Progenitor cell of endocrine pancreas (in vitro differentiated cells): ENCODE measurements at regions not wholly inside any gene's neighbourhood (a gene's known extent, or its start where the extent isn't known, plus 50 kb on each side); places are given as distances from the start of the nearest gene placed in this dataset.

ENCODE experiments used
- DNase-seq: peaks from one replicate; pipeline ENCODE4 v3.0.0; 2021; ENCODE audit warnings: low spot score; ENCODE audit not compliant: unreplicated experiment
- H3K27ac Mint-ChIP-seq: 2 replicates; pipeline ENCODE4 v1.8.0; 2021; ENCODE audit warnings: mild to moderate bottlenecking, moderate library complexity, mixed read lengths
- H3K27me3 Mint-ChIP-seq: 2 replicates; pipeline ENCODE4 v1.8.0; 2021; ENCODE audit warnings: mixed read lengths
- H3K36me3 Mint-ChIP-seq: 2 replicates; pipeline ENCODE4 v1.8.0; 2022; ENCODE audit warnings: mixed read lengths; ENCODE audit not compliant: insufficient read depth
- H3K4me1 Mint-ChIP-seq: 2 replicates; pipeline ENCODE4 v1.8.0; 2021; ENCODE audit warnings: low read depth, mixed read lengths
- H3K4me3 Mint-ChIP-seq: 2 replicates; pipeline ENCODE4 v1.8.0; 2021; ENCODE audit warnings: low read depth, mild to moderate bottlenecking, moderate library complexity, mixed read lengths
- H3K9me3 Mint-ChIP-seq: 2 replicates; pipeline ENCODE4 v1.8.0; 2021; ENCODE audit warnings: low read depth, mixed read lengths
- TF ChIP-seq, protein P1 (sequence below): fragments of 200-600 bp; sonication (generic); IDR thresholded peaks from one replicate; pipeline ENCODE4 v1.5.0; 2021; ENCODE audit warnings: antibody characterized with exemption, mild to moderate bottlenecking; ENCODE audit not compliant: unreplicated experiment

DNA sequence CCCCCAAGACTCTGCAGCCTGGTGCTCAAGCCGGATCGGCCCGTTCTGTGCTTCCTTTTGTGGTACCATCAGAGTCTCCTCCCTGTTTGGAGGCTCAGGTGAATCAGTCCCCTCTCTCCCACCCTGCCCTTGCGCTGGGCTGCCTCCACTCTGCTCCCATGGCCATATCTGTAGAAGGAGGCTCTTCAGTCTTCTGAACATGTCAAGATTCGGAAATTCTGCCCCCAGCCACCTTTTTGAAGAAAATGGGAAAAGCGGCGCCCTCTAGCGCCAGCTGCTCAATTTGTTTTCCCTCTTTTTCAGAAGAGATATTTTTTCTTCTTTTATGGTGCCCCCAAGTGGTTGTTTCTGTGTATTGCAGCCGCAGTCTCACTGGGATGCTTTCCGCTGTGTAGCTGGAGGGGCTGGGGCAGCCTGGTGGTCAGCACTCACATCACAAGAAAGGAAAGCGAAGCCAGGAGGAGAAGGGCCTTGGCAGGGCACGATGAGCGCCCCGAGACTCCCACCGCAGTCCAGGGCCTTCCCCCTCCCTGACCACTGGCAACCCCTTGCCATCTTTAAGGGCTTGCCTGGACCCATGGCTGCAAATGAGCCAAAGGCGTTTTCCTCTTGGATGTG lies 58.4 kb upstream of the CACNA1E start:
- Mint-ChIP-seq H3K4me3 (no peak overlapping the region), H3K9me3 (no peaks in the 10 kb centered on the region)

DNA sequence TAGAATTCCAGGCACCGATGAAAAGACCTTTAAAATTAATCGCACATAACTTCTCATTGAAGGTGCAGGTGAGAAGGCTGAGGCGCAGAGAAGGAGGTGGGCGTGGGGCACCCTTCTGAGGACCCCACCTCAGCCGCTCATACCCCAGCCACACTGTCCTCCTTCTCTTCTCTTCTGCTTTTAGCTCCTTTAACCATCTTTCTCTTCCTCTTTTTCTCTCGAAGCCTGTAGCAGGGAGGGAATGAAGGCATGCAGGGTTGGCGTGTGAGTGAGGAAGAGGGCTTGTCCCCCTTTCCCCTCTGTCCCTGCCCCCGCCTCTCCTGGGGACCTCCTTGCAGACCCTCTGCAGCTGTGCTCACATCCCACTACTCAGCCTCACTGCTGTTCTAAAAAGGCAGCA lies 57.8 kb upstream of the CACNA1E start:
- no peaks in the 10 kb centered on the region for H3K9me3 Mint-ChIP-seq
- TF ChIP-seq, protein P1, sequence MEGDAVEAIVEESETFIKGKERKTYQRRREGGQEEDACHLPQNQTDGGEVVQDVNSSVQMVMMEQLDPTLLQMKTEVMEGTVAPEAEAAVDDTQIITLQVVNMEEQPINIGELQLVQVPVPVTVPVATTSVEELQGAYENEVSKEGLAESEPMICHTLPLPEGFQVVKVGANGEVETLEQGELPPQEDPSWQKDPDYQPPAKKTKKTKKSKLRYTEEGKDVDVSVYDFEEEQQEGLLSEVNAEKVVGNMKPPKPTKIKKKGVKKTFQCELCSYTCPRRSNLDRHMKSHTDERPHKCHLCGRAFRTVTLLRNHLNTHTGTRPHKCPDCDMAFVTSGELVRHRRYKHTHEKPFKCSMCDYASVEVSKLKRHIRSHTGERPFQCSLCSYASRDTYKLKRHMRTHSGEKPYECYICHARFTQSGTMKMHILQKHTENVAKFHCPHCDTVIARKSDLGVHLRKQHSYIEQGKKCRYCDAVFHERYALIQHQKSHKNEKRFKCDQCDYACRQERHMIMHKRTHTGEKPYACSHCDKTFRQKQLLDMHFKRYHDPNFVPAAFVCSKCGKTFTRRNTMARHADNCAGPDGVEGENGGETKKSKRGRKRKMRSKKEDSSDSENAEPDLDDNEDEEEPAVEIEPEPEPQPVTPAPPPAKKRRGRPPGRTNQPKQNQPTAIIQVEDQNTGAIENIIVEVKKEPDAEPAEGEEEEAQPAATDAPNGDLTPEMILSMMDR = no peak
- no peak for DNase-seq
- H3K27me3 Mint-ChIP-seq = peaks cover 45% of the 10 kb centered on the region
- H3K4me1 Mint-ChIP-seq = peaks cover 16% of the 10 kb centered on the region
- H3K4me3 Mint-ChIP-seq = no peak overlapping the region
- H3K36me3 Mint-ChIP-seq = no peaks in the 10 kb centered on the region
- H3K27ac Mint-ChIP-seq = no peak overlapping the region

More for the DNA sequence above, 58.4 kb upstream of the CACNA1E start:
- peaks cover 47% of the 10 kb centered on the region for H3K27me3 Mint-ChIP-seq
- TF ChIP-seq, protein P1 = peak; percentile 99
- peaks cover 9% of the 10 kb centered on the region for H3K4me1 Mint-ChIP-seq
- no peaks in the 10 kb centered on the region for H3K36me3 Mint-ChIP-seq
- DNase-seq = peak; percentile 86
- H3K27ac Mint-ChIP-seq = peak overlapping the region; percentile 53

- peaks cover 18% of the 10 kb centered on the region for H3K4me1 Mint-ChIP-seq
- peak overlapping the region; percentile 83 for H3K27ac Mint-ChIP-seq
- TF ChIP-seq, protein P1 = no peak
- no peaks in the 10 kb centered on the region for H3K36me3 Mint-ChIP-seq
- H3K9me3 Mint-ChIP-seq = no peaks in the 10 kb centered on the region
- no peak for DNase-seq
- H3K4me3 Mint-ChIP-seq = no peak overlapping the region
- peaks cover 34% of the 10 kb centered on the region for H3K27me3 Mint-ChIP-seq
These were observed 53.9 kb upstream of the CACNA1E start for GRCh38 chr1:181429462-181429861.

DNA sequence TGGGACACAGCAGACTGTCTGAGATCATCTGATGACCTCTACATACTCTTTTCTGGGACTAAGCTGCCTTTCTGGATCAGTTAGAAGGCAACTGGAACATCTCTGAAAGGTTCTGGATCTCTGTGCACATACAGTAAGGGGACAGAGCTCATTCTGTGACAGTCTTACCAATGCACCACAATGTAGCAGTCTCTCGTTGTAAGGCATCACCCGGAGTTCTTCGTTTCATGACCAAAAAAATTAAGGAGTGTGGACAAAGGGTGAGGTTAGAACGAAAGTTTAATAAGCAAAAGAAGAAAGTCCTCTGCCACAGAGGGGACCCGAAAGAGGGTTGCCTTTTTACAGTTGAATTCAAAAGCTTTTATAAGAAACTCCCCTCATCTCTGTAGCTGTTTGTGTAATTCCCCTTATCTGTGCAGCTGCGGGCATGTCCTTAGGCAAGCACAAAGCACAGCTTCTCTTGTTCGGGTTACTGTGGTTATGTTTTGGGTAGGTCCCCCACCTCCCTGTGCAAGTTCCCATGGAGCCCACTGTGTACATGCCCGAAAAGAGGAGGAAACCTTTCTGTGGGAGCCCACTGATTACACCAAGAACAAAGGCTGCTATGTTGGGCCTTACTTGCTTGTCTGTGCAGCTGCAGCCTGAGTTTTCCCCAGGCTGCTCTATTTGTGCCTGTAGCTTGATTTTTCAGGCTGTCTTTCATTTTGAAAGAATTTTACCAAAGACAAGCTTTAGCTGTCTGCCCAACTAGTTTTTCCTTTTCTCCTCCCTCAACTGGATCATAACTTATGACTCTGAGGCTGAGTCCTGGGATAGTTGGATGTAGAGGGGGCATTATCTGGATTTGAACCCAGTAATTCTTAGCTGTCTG lies 53.1 kb upstream of the CACNA1E start:
- peaks cover 16% of the 10 kb centered on the region for H3K4me1 Mint-ChIP-seq
- H3K4me3 Mint-ChIP-seq = no peak overlapping the region
- peak overlapping the region; percentile 83 for H3K27ac Mint-ChIP-seq
- no peaks in the 10 kb centered on the region for H3K9me3 Mint-ChIP-seq
- H3K36me3 Mint-ChIP-seq = no peaks in the 10 kb centered on the region
- TF ChIP-seq, protein P1 = no peak
- DNase-seq = no peak
- peaks cover 28% of the 10 kb centered on the region for H3K27me3 Mint-ChIP-seq
